Neural cell (in vitro differentiated cells): ENCODE measurements at regions not wholly inside any gene's neighbourhood (a gene's known extent, or its start where the extent isn't known, plus 50 kb on each side); places are given as distances from the start of the nearest gene placed in this dataset.

ENCODE experiments used
- H2AFZ ChIP-seq: fragments of 200-600, 300-800 bp; sonication (generic), shearing (Covaris generic); 2 replicates; pipeline ENCODE4 v1.6.0; 2014; ENCODE audit warnings: low read depth, mild to moderate bottlenecking, antibody characterized with exemption, low read length, moderate library complexity
- H3F3A ChIP-seq: fragments of 200-600 bp; shearing (Covaris generic); 2 replicates; pipeline ENCODE4 v1.6.1; 2016; ENCODE audit warnings: mild to moderate bottlenecking, moderate library complexity, mixed read lengths, antibody characterized with exemption, low read length; ENCODE audit not compliant: insufficient read depth, poor library complexity, severe bottlenecking
- H3K27ac ChIP-seq: fragments of 200-600, 300-800 bp; sonication (generic), shearing (Covaris generic); 2 replicates; pipeline ENCODE4 v1.5.1; 2014; ENCODE audit warnings: mild to moderate bottlenecking, low read length, moderate library complexity
- H3K27me3 ChIP-seq: fragments of 300-800, 200-600 bp; sonication (generic), shearing (Covaris generic); 2 replicates; pipeline ENCODE4 v1.6.0; 2014; ENCODE audit warnings: mild to moderate bottlenecking, low read depth, low read length, moderate library complexity; ENCODE audit not compliant: insufficient read depth
- H3K36me3 ChIP-seq: fragments of 300-800, 200-600 bp; sonication (generic), shearing (Covaris generic); 2 replicates; pipeline ENCODE4 v1.5.1; 2014; ENCODE audit warnings: mild to moderate bottlenecking, antibody characterized with exemption, low read length, moderate library complexity; ENCODE audit not compliant: insufficient read depth
- H3K4me2 ChIP-seq: fragments of 300-800, 200-600 bp; sonication (generic), shearing (Covaris generic); 2 replicates; pipeline ENCODE4 v1.6.0; 2014; ENCODE audit warnings: mild to moderate bottlenecking, low read length
- H3K4me3 ChIP-seq: fragments of 300-800, 200-600 bp; sonication (generic), shearing (Covaris generic); 2 replicates; pipeline ENCODE4 v1.5.1; 2014; ENCODE audit warnings: mild to moderate bottlenecking, low read length, moderate library complexity
- H3K79me2 ChIP-seq: fragments of 200-600 bp; shearing (Covaris generic); replicated peaks from 2 replicates; pipeline ENCODE4 v1.6.0; 2014; ENCODE audit warnings: mild to moderate bottlenecking, low read length, moderate library complexity; ENCODE audit not compliant: insufficient read depth
- H3K9ac ChIP-seq: fragments of 300-800, 200-600 bp; sonication (generic), shearing (Covaris generic); 2 replicates; pipeline ENCODE4 v1.6.1; 2016; ENCODE audit warnings: mild to moderate bottlenecking, low read length, mixed read lengths
- H3K9me2 ChIP-seq: fragments of 200-600 bp; shearing (Covaris generic); 2 replicates; pipeline ENCODE4 v1.6.1; 2016; ENCODE audit warnings: mild to moderate bottlenecking, low read length, mixed read lengths; ENCODE audit not compliant: insufficient read depth
- H3K9me3 ChIP-seq: fragments of 200-600, 300-800 bp; sonication (generic), shearing (Covaris generic); 2 replicates; pipeline ENCODE4 v1.6.1; 2016; ENCODE audit warnings: mild to moderate bottlenecking, mixed run types, low read length, moderate library complexity, mixed read lengths
- H4K20me1 ChIP-seq: fragments of 200-600 bp; shearing (Covaris generic); 2 replicates; pipeline ENCODE4 v1.6.1; 2016; ENCODE audit warnings: mild to moderate bottlenecking, mixed run types; ENCODE audit not compliant: insufficient read depth
- CTCF ChIP-seq: fragments of 450-650 bp; IDR thresholded peaks from 2 replicates; pipeline ENCODE4 v1.5.1; 2014; ENCODE audit warnings: antibody characterized with exemption, mild to moderate bottlenecking, moderate library complexity; ENCODE audit not compliant: poor library complexity, severe bottlenecking
- EP300 ChIP-seq: fragments of 450-650 bp; conservative IDR thresholded peaks from 2 replicates; pipeline ENCODE4 v1.6.1; 2014; ENCODE audit warnings: antibody characterized with exemption, mild to moderate bottlenecking, moderate library complexity; ENCODE audit not compliant: poor library complexity, severe bottlenecking
- EZH2 ChIP-seq: fragments of 200-600, 300-800 bp; shearing (Covaris generic), sonication (generic); IDR thresholded peaks from 2 replicates; pipeline ENCODE4 v1.6.1; 2014; ENCODE audit warnings: antibody characterized with exemption, low read length, borderline replicate concordance, mild to moderate bottlenecking; ENCODE audit not compliant: insufficient read depth, poor library complexity, severe bottlenecking
- MXI1 ChIP-seq: fragments of 450-650 bp; conservative IDR thresholded peaks from 2 replicates; pipeline ENCODE4 v1.6.1; 2014; ENCODE audit warnings: antibody characterized with exemption, mild to moderate bottlenecking; ENCODE audit not compliant: poor library complexity, severe bottlenecking
- POLR2AphosphoS5 ChIP-seq: IDR thresholded peaks from 2 replicates; pipeline ENCODE4 v1.6.1; 2012
- RAD21 ChIP-seq: fragments of 450-650 bp; conservative IDR thresholded peaks from 2 replicates; pipeline ENCODE4 v1.6.1; 2014; ENCODE audit warnings: antibody characterized with exemption, mild to moderate bottlenecking, moderate library complexity
- REST ChIP-seq: IDR thresholded peaks from 2 replicates; pipeline ENCODE4 v1.6.1; 2012; ENCODE audit warnings: borderline replicate concordance
- SMC3 ChIP-seq: fragments of 450-650 bp; conservative IDR thresholded peaks from 2 replicates; pipeline ENCODE4 v1.6.1; 2014; ENCODE audit warnings: antibody characterized with exemption, mild to moderate bottlenecking, moderate library complexity; ENCODE audit not compliant: poor library complexity
- TAF1 ChIP-seq: IDR thresholded peaks from 2 replicates; pipeline ENCODE4 v1.6.1; 2012; ENCODE audit warnings: low read depth

GRCh38 chr9:80449513-80449912 is 877.7 kb downstream of the TLE4 start:
- Histone ChIP-seq H3K9me3 (no peaks in the 10 kb centered on the region), H3K4me3 (no peak overlapping the region), H3K4me2 (no peak overlapping the region), H3K79me2 (no peaks in the 10 kb centered on the region), H2AFZ (no peak overlapping the region), H3F3A (no peaks in the 10 kb centered on the region), H3K9me2 (no peaks in the 10 kb centered on the region), H3K9ac (no peak overlapping the region), H3K27ac (no peak overlapping the region), H4K20me1 (no peaks in the 10 kb centered on the region), H3K36me3 (no peaks in the 10 kb centered on the region), H3K27me3 (no peaks in the 10 kb centered on the region)
- no peak for TF ChIP-seq EP300
- TF ChIP-seq MXI1: no peak
- TF ChIP-seq REST: no peak
- no peak for TF ChIP-seq RAD21
- no peak for TF ChIP-seq CTCF
- TF ChIP-seq EZH2: no peak
- TF ChIP-seq POLR2AphosphoS5: no peak
- TF ChIP-seq TAF1: no peak
- no peak for TF ChIP-seq SMC3

- Histone ChIP-seq H3K4me3 (no peak overlapping the region), H3K4me2 (no peak overlapping the region), H4K20me1 (no peaks in the 10 kb centered on the region), H3K9me3 (no peaks in the 10 kb centered on the region), H3K27ac (no peak overlapping the region), H3K9me2 (no peaks in the 10 kb centered on the region), H2AFZ (no peak overlapping the region), H3K79me2 (no peaks in the 10 kb centered on the region), H3F3A (no peaks in the 10 kb centered on the region), H3K27me3 (no peaks in the 10 kb centered on the region), H3K36me3 (no peaks in the 10 kb centered on the region), H3K9ac (no peak overlapping the region)
- no peak for TF ChIP-seq RAD21
- TF ChIP-seq REST: no peak
- no peak for TF ChIP-seq POLR2AphosphoS5
- no peak for TF ChIP-seq EP300
- no peak for TF ChIP-seq EZH2
- TF ChIP-seq SMC3: no peak
- TF ChIP-seq CTCF: no peak
- no peak for TF ChIP-seq MXI1
- no peak for TF ChIP-seq TAF1
These were observed 877.2 kb downstream of the TLE4 start for GRCh38 chr9:80448996-80449395.
